HEK293T (cell line): ENCODE measurements at regions not wholly inside any gene's neighbourhood (a gene's known extent, or its start where the extent isn't known, plus 50 kb on each side); places are given as distances from the start of the nearest gene placed in this dataset.
"Not testable (repeated sequence)": the region's sequence is repeated elsewhere in the genome, so short reads cannot be mapped to it uniquely, and the experiment has no call there.

Experiments used
- CTCF ChIA-PET: fragments of 350-600 bp; formaldehyde crosslinking; extraction: SDS; loops from one replicate; lab custom pipeline; 2021; ENCODE audit warnings: antibody characterized with exemption, inconsistent platforms; lab: Yijun Ruan, JAX
- POLR2A ChIA-PET: fragments of 350-600 bp; formaldehyde crosslinking; extraction: SDS; loops from one replicate; lab custom pipeline; 2020; ENCODE audit warnings: antibody characterized with exemption, inconsistent platforms; lab: Yijun Ruan, JAX
- DNase-seq: peaks from one replicate; pipeline ENCODE4 v3.0.0; 2012; ENCODE audit warnings: mixed read lengths; ENCODE audit errors: extremely low spot score
- ARNT ChIP-seq: fragments of 450-650 bp; IDR thresholded peaks from 2 replicates; pipeline ENCODE4 v1.6.1; 2017; ENCODE audit warnings: mild to moderate bottlenecking
- BHLHE40 ChIP-seq: fragments of 450-650 bp; IDR thresholded peaks from 2 replicates; pipeline ENCODE4 v1.6.1; 2016; ENCODE audit warnings: mild to moderate bottlenecking, moderate library complexity, borderline replicate concordance
- CTBP1 ChIP-seq: fragments of 450-650 bp; IDR thresholded peaks from 2 replicates; pipeline ENCODE4 v1.6.1; 2016; ENCODE audit warnings: borderline replicate concordance
- ELF4 ChIP-seq: fragments of 450-650 bp; IDR thresholded peaks from 2 replicates; pipeline ENCODE4 v1.6.1; 2017; ENCODE audit warnings: antibody characterized with exemption
- FOXA1 ChIP-seq: fragments of 450-650 bp; IDR thresholded peaks from 2 replicates; pipeline ENCODE4 v1.6.1; 2016; ENCODE audit warnings: mild to moderate bottlenecking
- FOXK2 ChIP-seq: fragments of 450-650 bp; IDR thresholded peaks from 2 replicates; pipeline ENCODE4 v1.6.1; 2016; ENCODE audit warnings: mild to moderate bottlenecking
- FOXM1 ChIP-seq: fragments of 450-650 bp; IDR thresholded peaks from 2 replicates; pipeline ENCODE4 v1.6.1; 2017; ENCODE audit warnings: mild to moderate bottlenecking, borderline replicate concordance
- HDGF ChIP-seq: fragments of 450-650 bp; IDR thresholded peaks from 2 replicates; pipeline ENCODE4 v1.6.1; 2017; ENCODE audit warnings: antibody characterized with exemption, borderline replicate concordance
- L3MBTL2 ChIP-seq: fragments of 450-650 bp; conservative IDR thresholded peaks from 2 replicates; pipeline ENCODE4 v1.6.1; 2016; ENCODE audit warnings: mild to moderate bottlenecking
- LEF1 ChIP-seq: fragments of 450-650 bp; IDR thresholded peaks from 2 replicates; pipeline ENCODE4 v1.6.1; 2017; ENCODE audit warnings: mild to moderate bottlenecking, borderline replicate concordance
- NFRKB ChIP-seq: fragments of 450-650 bp; IDR thresholded peaks from 2 replicates; pipeline ENCODE4 v1.6.1; 2016; ENCODE audit warnings: mild to moderate bottlenecking, moderate library complexity
- PKNOX1 ChIP-seq: fragments of 450-650 bp; IDR thresholded peaks from 2 replicates; pipeline ENCODE4 v1.6.1; 2016
- SP1 ChIP-seq: fragments of 450-650 bp; IDR thresholded peaks from 2 replicates; pipeline ENCODE4 v1.6.1; 2017
- SUZ12 ChIP-seq: fragments of 450-650 bp; IDR thresholded peaks from 2 replicates; pipeline ENCODE4 v1.6.1; 2016; ENCODE audit warnings: mild to moderate bottlenecking
- TARDBP ChIP-seq: fragments of 450-650 bp; IDR thresholded peaks from 2 replicates; pipeline ENCODE4 v1.6.1; 2016
- ZNF384 ChIP-seq: fragments of 450-650 bp; IDR thresholded peaks from 2 replicates; pipeline ENCODE4 v1.6.1; 2016

GRCh38 chr10:34045571-34046190, 711.2 kb upstream of the NRP1 start:
- ChIA-PET POLR2A (interaction anchor here (0.8 kb wide), 1 partner anchor 9 kb away, joined by 3 read pairs; no protein-coding TSS in a partner anchor), CTCF (no interaction called here)
- TF ChIP-seq ELF4 (no peak), SP1 (no peak), FOXM1 (no peak), L3MBTL2 (no peak), TARDBP (no peak), LEF1 (no peak), HDGF (no peak), FOXA1 (no peak), SUZ12 (no peak), ZNF384 (no peak), PKNOX1 (no peak), CTBP1 (no peak), BHLHE40 (no peak)
- no peak for DNase-seq

- CTCF ChIA-PET, result interaction anchor here (0.6 kb wide), 1 partner anchor 1807 kb away, joined by 3 read pairs; no protein-coding TSS in a partner anchor
- TF ChIP-seq NFRKB, result no peak
- no peak for TF ChIP-seq SP1
- TF ChIP-seq ARNT, result no peak
- TF ChIP-seq BHLHE40, result no peak
- TF ChIP-seq FOXA1, result no peak
- TF ChIP-seq CTBP1, result no peak
- no peak for TF ChIP-seq FOXM1
These were observed 707.4 kb upstream of the NRP1 start for GRCh38 chr10:34041871-34042270.

GRCh38 chr10:34037499-34037898, 703.0 kb upstream of the NRP1 start:
- ChIA-PET CTCF (no interaction called here), POLR2A (no interaction called here)
- TF ChIP-seq FOXM1 (no peak), NFRKB (no peak)
- no peak for DNase-seq

More at GRCh38 chr10:34041871-34042270, 707.4 kb upstream of the NRP1 start:
- DNase-seq, result no peak
- POLR2A ChIA-PET, result no interaction called here

GRCh38 chr10:34035241-34035790, 700.8 kb upstream of the NRP1 start:
- POLR2A ChIA-PET, DNase-seq, CTCF ChIA-PET: not testable (repeated sequence)

GRCh38 chr10:34033078-34033477, 698.6 kb upstream of the NRP1 start:
- ChIA-PET POLR2A (interaction anchor here (0.6 kb wide), 1 partner anchor 10 kb away, joined by 3 read pairs; no protein-coding TSS in a partner anchor), CTCF (no interaction called here)
- TF ChIP-seq FOXM1 (no peak), ZNF384 (no peak), FOXK2 (no peak), PKNOX1 (no peak), TARDBP (no peak), BHLHE40 (no peak), ARNT (no peak), LEF1 (no peak)
- no peak for DNase-seq

- no peak for DNase-seq
- ChIA-PET CTCF (no interaction called here), POLR2A (interaction anchor here (0.6 kb wide), 1 partner anchor 11 kb away, joined by 3 read pairs; no protein-coding TSS in a partner anchor)
- TF ChIP-seq TARDBP (no peak), SP1 (no peak), NFRKB (no peak), LEF1 (no peak), L3MBTL2 (no peak), SUZ12 (no peak), ZNF384 (no peak), HDGF (no peak), BHLHE40 (no peak), FOXA1 (no peak), PKNOX1 (no peak), FOXK2 (no peak)
These were observed 698.1 kb upstream of the NRP1 start for GRCh38 chr10:34032564-34032963.

- ChIA-PET CTCF (no interaction called here), POLR2A (no interaction called here)
- TF ChIP-seq LEF1 (no peak), FOXA1 (no peak), NFRKB (no peak), ELF4 (no peak), FOXK2 (no peak), HDGF (no peak), ZNF384 (no peak), SUZ12 (no peak)
- DNase-seq, result no peak
These were observed 696.9 kb upstream of the NRP1 start for GRCh38 chr10:34031400-34031799.
